Endothelial cell of umbilical vein (primary cell): ENCODE measurements at regions not wholly inside any gene's neighbourhood (a gene's known extent, or its start where the extent isn't known, plus 50 kb on each side); places are given as distances from the start of the nearest gene placed in this dataset.

Experiments used
- BruUV-seq: library from RNA; stranded (reverse); fragments of 400-500 nt; replicated peaks from 2 replicates; lab custom pipeline; 2021; lab: Mats Ljungman, UMichigan
- CTCF ChIA-PET: fragments of 300-600, 350-600 bp; sonication (Branson Sonifier 250); formaldehyde crosslinking; loops from one replicate; lab custom pipeline; 2021; ENCODE audit warnings: antibody characterized with exemption, inconsistent platforms; lab: Charles Lee
- POLR2A ChIA-PET: fragments of 300-600, 350-600 bp; sonication (Branson Sonifier 250); formaldehyde crosslinking; loops from one replicate; lab custom pipeline; 2021; ENCODE audit warnings: antibody characterized with exemption, inconsistent platforms; lab: Charles Lee
- DNase-seq: peaks from one replicate; pipeline ENCODE4 v3.0.0-alpha.2; 2011; ENCODE audit warnings: low read depth, low spot score
- FAIRE-seq: peaks from 2 replicates; lab custom pipeline; 2011; peaks lifted over from hg19 to GRCh38; lab: Jason Lieb, UNC
- H2AFZ ChIP-seq: 2 replicates; pipeline ENCODE4 v1.6.0; 2012; ENCODE audit warnings: low read depth, low read length, control low read depth, inconsistent platforms
- H3K27ac ChIP-seq: 2 replicates; pipeline ENCODE4 v1.5.1; 2011; ENCODE audit warnings: low read depth, mild to moderate bottlenecking, control low read depth, low read length, moderate library complexity; ENCODE audit not compliant: insufficient read depth
- H3K27me3 ChIP-seq, 2 experiments: 2 replicates each; pipeline versions ENCODE4 v1.6.0 to v1.6.1; 2011; ENCODE audit warnings: low read length in 2 of 2, mixed read lengths in 1 of 2; ENCODE audit not compliant: control insufficient read depth in 2 of 2, insufficient read depth in 2 of 2
- H3K36me3 ChIP-seq, 2 experiments: 2 replicates in 1 of 2; 3 replicates in 1 of 2; pipeline ENCODE4 v1.5.1; 2011; ENCODE audit warnings: low read length in 2 of 2, mild to moderate bottlenecking in 1 of 2, moderate library complexity in 1 of 2; ENCODE audit not compliant: control insufficient read depth in 2 of 2, insufficient read depth in 2 of 2; ENCODE audit errors: extremely low read depth in 1 of 2
- H3K4me1 ChIP-seq: 3 replicates; pipeline ENCODE4 v1.5.1; 2011; ENCODE audit warnings: mild to moderate bottlenecking, low read length; ENCODE audit not compliant: control insufficient read depth, insufficient read depth; ENCODE audit errors: extremely low read depth
- H3K4me2 ChIP-seq: 2 replicates; pipeline ENCODE4 v1.6.1; 2011; ENCODE audit warnings: low read length, control low read depth, mixed read lengths; ENCODE audit not compliant: insufficient read depth
- H3K4me3 ChIP-seq, 3 experiments: fragments of 200-600 bp in 1 of 3; sonication (generic), shearing (Covaris generic) in 1 of 3; replicated peaks in 1 of 3; 2 replicates each; pipeline ENCODE4 v1.5.1; 2011 to 2016; ENCODE audit warnings: control low read depth in 3 of 3, low read length in 3 of 3, mild to moderate bottlenecking in 2 of 3, inconsistent platforms in 1 of 3, low read depth in 1 of 3, moderate library complexity in 1 of 3; ENCODE audit not compliant: insufficient read depth in 1 of 3
- H3K79me2 ChIP-seq: 2 replicates; pipeline ENCODE4 v1.6.0; 2012; ENCODE audit warnings: low read length, inconsistent platforms; ENCODE audit not compliant: control insufficient read depth, insufficient read depth
- H3K9ac ChIP-seq: replicated peaks from 2 replicates; pipeline ENCODE3; 2011; ENCODE audit warnings: low read length, control low read depth; ENCODE audit not compliant: insufficient read depth; ENCODE audit errors: extremely low read depth
- H3K9me1 ChIP-seq: replicated peaks from 3 replicates; pipeline ENCODE4 v1.6.0; 2011; ENCODE audit warnings: mild to moderate bottlenecking, low read length; ENCODE audit not compliant: control insufficient read depth, insufficient read depth; ENCODE audit errors: extremely low read depth
- H3K9me3 ChIP-seq: replicated peaks from 2 replicates; pipeline ENCODE4 v1.5.1; 2012; ENCODE audit warnings: low read length, inconsistent platforms; ENCODE audit not compliant: control insufficient read depth, insufficient read depth
- H4K20me1 ChIP-seq: replicated peaks from 2 replicates; pipeline ENCODE3; 2011; ENCODE audit warnings: mild to moderate bottlenecking, low read length; ENCODE audit not compliant: control insufficient read depth, insufficient read depth; ENCODE audit errors: extremely low read depth
- EZH2 ChIP-seq: IDR thresholded peaks from 2 replicates; pipeline ENCODE4 v1.6.1; 2012; ENCODE audit warnings: borderline replicate concordance, low read depth, mild to moderate bottlenecking, moderate library complexity, low read length, inconsistent platforms; ENCODE audit not compliant: severe bottlenecking
- FOS ChIP-seq: IDR thresholded peaks from 2 replicates; pipeline ENCODE4 v1.6.1; 2011; ENCODE audit warnings: mild to moderate bottlenecking, low read length, moderate library complexity, borderline replicate concordance; ENCODE audit not compliant: insufficient read depth
- GATA2 ChIP-seq: IDR thresholded peaks from 2 replicates; pipeline ENCODE4 v1.7.0; 2011; ENCODE audit warnings: low read depth, mild to moderate bottlenecking, moderate library complexity, mixed read lengths, low read length; ENCODE audit not compliant: insufficient read length, insufficient read depth
- JUN ChIP-seq: IDR thresholded peaks from 2 replicates; pipeline ENCODE4 v1.6.1; 2011; ENCODE audit warnings: borderline replicate concordance, low read depth; ENCODE audit not compliant: insufficient read length, insufficient read depth
- MYC ChIP-seq: IDR thresholded peaks from one replicate; pipeline ENCODE4 v1.6.1; 2011; ENCODE audit warnings: mild to moderate bottlenecking, low read depth, low read length
- POLR2A ChIP-seq: IDR thresholded peaks from 2 replicates; pipeline ENCODE4 v1.6.1; 2012; ENCODE audit warnings: low read depth, mild to moderate bottlenecking, control low read depth, low read length
- POLR2AphosphoS5 ChIP-seq: IDR thresholded peaks from 2 replicates; pipeline ENCODE4 v1.6.1; 2012; ENCODE audit warnings: low read depth, mild to moderate bottlenecking, control low read depth, low read length, moderate library complexity; ENCODE audit not compliant: insufficient read depth
- dilution Hi-C: fragments of 300-500 bp; cut with MboI; formaldehyde crosslinking; loops from one replicate; pipeline ENCODE4 v1.15.0; 2019; ENCODE audit warnings: low sequenced_read_pairs; ENCODE audit not compliant: extremely low pct_ligation_motif_present
- intact Hi-C: fragments of 100-400 bp; cut with micrococcal nuclease; formaldehyde crosslinking; loops from one replicate; pipeline ENCODE4 v1.10.0; 2022
- TF ChIP-seq, protein P1 (sequence below): IDR thresholded peaks from 2 replicates; pipeline ENCODE4 v1.6.1; 2011; ENCODE audit not compliant: insufficient read depth, insufficient read length
- TF ChIP-seq, protein P2 (sequence below), 2 donors: IDR thresholded peaks; 1 replicate in 1 of 2; 2 replicates in 1 of 2; pipeline ENCODE4 v1.5.1; 2011; ENCODE audit warnings: low read length in 2 of 2, mild to moderate bottlenecking in 2 of 2, moderate library complexity in 2 of 2, control low read depth in 1 of 2, inconsistent platforms in 1 of 2, low read depth in 1 of 2; ENCODE audit not compliant: insufficient read depth in 1 of 2; ENCODE audit errors: extremely low read depth in 1 of 2

DNA sequence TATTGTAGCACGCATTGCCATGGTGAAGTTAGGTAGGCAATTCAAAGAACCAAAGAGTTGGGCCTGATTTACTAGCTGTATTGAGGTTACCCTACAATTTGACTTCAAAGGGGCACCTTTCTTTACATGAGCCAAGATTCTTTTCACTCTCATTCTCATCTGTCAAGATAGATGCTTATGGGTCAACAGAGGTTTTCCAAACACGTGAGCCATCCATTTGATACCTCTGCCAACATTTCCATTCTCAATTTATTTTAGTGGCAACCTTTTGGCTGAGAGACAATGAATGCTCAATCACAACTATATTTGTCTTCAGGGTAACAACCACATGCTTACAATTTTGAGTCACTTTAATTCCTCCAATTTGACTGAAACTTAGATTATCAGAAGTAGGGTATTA, 370.6 kb upstream of the CDH20 start:
- no TSS peak for BruUV-seq
- H3K27ac ChIP-seq = no peak overlapping the region
- no peaks in the 10 kb centered on the region for H3K36me3 ChIP-seq
- H3K27me3 ChIP-seq = no peaks in the 10 kb centered on the region
- no peak for DNase-seq
- TF ChIP-seq POLR2A = no peak
- TF ChIP-seq, protein P1, sequence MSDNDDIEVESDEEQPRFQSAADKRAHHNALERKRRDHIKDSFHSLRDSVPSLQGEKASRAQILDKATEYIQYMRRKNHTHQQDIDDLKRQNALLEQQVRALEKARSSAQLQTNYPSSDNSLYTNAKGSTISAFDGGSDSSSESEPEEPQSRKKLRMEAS = no peak
- no peak for TF ChIP-seq JUN
- TF ChIP-seq GATA2 = no peak
- no peak for TF ChIP-seq EZH2
- no peak for TF ChIP-seq POLR2AphosphoS5
- TF ChIP-seq MYC = no peak
- no peak for TF ChIP-seq FOS
- TF ChIP-seq, protein P2, sequence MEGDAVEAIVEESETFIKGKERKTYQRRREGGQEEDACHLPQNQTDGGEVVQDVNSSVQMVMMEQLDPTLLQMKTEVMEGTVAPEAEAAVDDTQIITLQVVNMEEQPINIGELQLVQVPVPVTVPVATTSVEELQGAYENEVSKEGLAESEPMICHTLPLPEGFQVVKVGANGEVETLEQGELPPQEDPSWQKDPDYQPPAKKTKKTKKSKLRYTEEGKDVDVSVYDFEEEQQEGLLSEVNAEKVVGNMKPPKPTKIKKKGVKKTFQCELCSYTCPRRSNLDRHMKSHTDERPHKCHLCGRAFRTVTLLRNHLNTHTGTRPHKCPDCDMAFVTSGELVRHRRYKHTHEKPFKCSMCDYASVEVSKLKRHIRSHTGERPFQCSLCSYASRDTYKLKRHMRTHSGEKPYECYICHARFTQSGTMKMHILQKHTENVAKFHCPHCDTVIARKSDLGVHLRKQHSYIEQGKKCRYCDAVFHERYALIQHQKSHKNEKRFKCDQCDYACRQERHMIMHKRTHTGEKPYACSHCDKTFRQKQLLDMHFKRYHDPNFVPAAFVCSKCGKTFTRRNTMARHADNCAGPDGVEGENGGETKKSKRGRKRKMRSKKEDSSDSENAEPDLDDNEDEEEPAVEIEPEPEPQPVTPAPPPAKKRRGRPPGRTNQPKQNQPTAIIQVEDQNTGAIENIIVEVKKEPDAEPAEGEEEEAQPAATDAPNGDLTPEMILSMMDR (IDR thresholded peaks at IDR 0.05; ENCODE audit: extremely low read depth in 1 of 2, insufficient read depth in 1 of 2, low read depth in 1 of 2, low read length in 2 of 2) = no peak
- dilution Hi-C loops = no loop called here
- H3K79me2 ChIP-seq = no peaks in the 10 kb centered on the region
- H3K9ac ChIP-seq = no peak overlapping the region
- no peaks in the 10 kb centered on the region for H3K9me3 ChIP-seq
- H3K4me1 ChIP-seq = peaks cover 16% of the 10 kb centered on the region
- FAIRE-seq = no peak
- H4K20me1 ChIP-seq = no peaks in the 10 kb centered on the region
- CTCF ChIA-PET = interaction anchor here (0.6 kb wide), 1 partner anchor 10 kb away, joined by 3 read pairs; no protein-coding TSS in a partner anchor
- H3K4me2 ChIP-seq = no peak overlapping the region
- intact Hi-C loops = no loop called here
- H3K4me3 ChIP-seq = no peak overlapping the region
- H2AFZ ChIP-seq = no peak overlapping the region
- no peaks in the 10 kb centered on the region for H3K9me1 ChIP-seq
- POLR2A ChIA-PET = no interaction called here
